LNCaP clone FGC (cell line): ENCODE measurements at regions not wholly inside any gene's neighbourhood (a gene's known extent, or its start where the extent isn't known, plus 50 kb on each side); places are given as distances from the start of the nearest gene placed in this dataset.

Source experiments
- DNase-seq: peaks from one replicate; pipeline ENCODE4 v3.0.0-alpha.2; 2011; ENCODE audit warnings: low read depth
- H3K4me3 ChIP-seq: 2 replicates; pipeline ENCODE4 v1.5.1; 2011; ENCODE audit warnings: mild to moderate bottlenecking, low read depth, low read length, control low read depth
- CTCF ChIP-seq: IDR thresholded peaks from 2 replicates; pipeline ENCODE4 v1.5.1; 2012; ENCODE audit warnings: mild to moderate bottlenecking; ENCODE audit not compliant: control insufficient read depth, insufficient read depth; ENCODE audit errors: extremely low read depth

GRCh38 chr6:144340541-144341371, 55.6 kb downstream of the UTRN start:
- no peak overlapping the region for H3K4me3 ChIP-seq
- TF ChIP-seq CTCF: no peak
- no peak for DNase-seq

DNA sequence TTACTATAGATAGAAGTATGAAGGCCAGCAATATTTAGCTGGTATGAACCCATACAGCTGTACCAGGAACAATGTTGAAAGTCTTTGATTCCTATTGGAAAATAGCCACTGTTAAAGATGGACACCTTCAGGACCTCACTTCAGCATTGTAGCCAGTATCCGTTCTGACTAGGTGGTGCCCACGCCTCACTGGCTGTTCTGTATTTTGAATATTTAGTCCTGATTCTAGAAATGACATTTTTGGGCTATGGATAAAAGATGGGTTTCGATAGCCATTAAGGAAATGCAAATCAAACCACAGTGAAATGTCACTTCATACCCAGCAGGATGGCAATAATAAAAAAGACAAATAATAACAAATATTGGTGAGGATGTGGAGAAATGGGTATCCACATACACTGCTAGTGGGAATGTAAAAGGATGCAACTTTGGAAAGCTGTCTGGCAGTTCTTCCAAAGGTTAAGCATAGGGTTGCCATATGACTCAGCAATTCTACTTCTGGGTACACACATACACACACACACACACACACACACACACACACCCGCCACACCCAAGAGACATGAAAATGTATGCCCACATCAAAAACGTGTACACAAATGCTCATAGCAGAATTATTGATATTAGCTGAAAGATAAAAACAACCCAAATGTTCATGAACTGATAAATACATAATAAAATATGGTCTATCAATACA, 56.8 kb downstream of the UTRN start:
- DNase-seq: no peak
- no peak for TF ChIP-seq CTCF
- no peak overlapping the region for H3K4me3 ChIP-seq

GRCh38 chr6:144343701-144344428, 58.7 kb downstream of the UTRN start:
- H3K4me3 ChIP-seq: no peak overlapping the region
- no peak for TF ChIP-seq CTCF
- peak; percentile 69 for DNase-seq

GRCh38 chr6:144344646-144345045, 59.5 kb downstream of the UTRN start:
- DNase-seq: no peak
- no peak for TF ChIP-seq CTCF
- no peak overlapping the region for H3K4me3 ChIP-seq

- no peak overlapping the region for H3K4me3 ChIP-seq
- DNase-seq: no peak
- TF ChIP-seq CTCF: no peak
Observed at GRCh38 chr6:144345451-144345850, 60.3 kb downstream of the UTRN start.

GRCh38 chr6:144346719-144347447, 61.7 kb downstream of the UTRN start:
- TF ChIP-seq CTCF: no peak
- H3K4me3 ChIP-seq: no peak overlapping the region
- DNase-seq: no peak
